Adipocyte (in vitro differentiated cells): ENCODE measurements at regions not wholly inside any gene's neighbourhood (a gene's known extent, or its start where the extent isn't known, plus 50 kb on each side); places are given as distances from the start of the nearest gene placed in this dataset.

Source experiments
- DNase-seq: peaks from one replicate; pipeline ENCODE4 v3.0.0-alpha.2; 2015; ENCODE audit warnings: low read depth
- H3K27me3 ChIP-seq: replicated peaks from 2 replicates; pipeline ENCODE4 v1.7.0; 2013; ENCODE audit warnings: mild to moderate bottlenecking, low read length, moderate library complexity; ENCODE audit not compliant: control insufficient read depth, insufficient read depth
- H3K36me3 ChIP-seq: 2 replicates; pipeline ENCODE4 v1.7.0; 2013; ENCODE audit warnings: low read length, mild to moderate bottlenecking, moderate library complexity; ENCODE audit not compliant: control insufficient read depth, insufficient read depth, severe bottlenecking
- H3K4me1 ChIP-seq: 2 replicates; pipeline ENCODE4 v1.7.0; 2013; ENCODE audit warnings: mild to moderate bottlenecking, low read length, moderate library complexity; ENCODE audit not compliant: control insufficient read depth, insufficient read depth
- H3K4me3 ChIP-seq: 2 replicates; pipeline ENCODE4 v1.7.0; 2013; ENCODE audit warnings: mild to moderate bottlenecking, low read length, moderate library complexity
- H3K9ac ChIP-seq: 2 replicates; pipeline ENCODE4 v1.7.0; 2013; ENCODE audit warnings: mild to moderate bottlenecking, low read length, moderate library complexity
- H3K9me3 ChIP-seq: 2 replicates; pipeline ENCODE4 v1.7.0; 2013; ENCODE audit warnings: mild to moderate bottlenecking, low read length, moderate library complexity; ENCODE audit not compliant: control insufficient read depth

- Histone ChIP-seq H3K4me1 (peaks cover 14% of the 10 kb centered on the region), H3K27me3 (no peaks in the 10 kb centered on the region), H3K9me3 (no peaks in the 10 kb centered on the region), H3K9ac (peak overlapping the region; percentile 1), H3K36me3 (no peaks in the 10 kb centered on the region), H3K4me3 (peak overlapping the region; percentile 31)
- no peak for DNase-seq
These were observed 329.0 kb upstream of the MPDZ start for GRCh38 chr9:13608451-13608850.

GRCh38 chr9:13607481-13608441, 328.3 kb upstream of the MPDZ start:
- Histone ChIP-seq H3K36me3 (no peaks in the 10 kb centered on the region), H3K9ac (peak overlapping the region; percentile 1), H3K27me3 (no peaks in the 10 kb centered on the region), H3K9me3 (no peaks in the 10 kb centered on the region), H3K4me3 (peak overlapping the region; percentile 31), H3K4me1 (peaks cover 14% of the 10 kb centered on the region)
- DNase-seq: peak; percentile 10

- H3K4me3 ChIP-seq: no peak overlapping the region
- H3K36me3 ChIP-seq: no peaks in the 10 kb centered on the region
- peaks cover 14% of the 10 kb centered on the region for H3K4me1 ChIP-seq
- H3K9ac ChIP-seq: no peak overlapping the region
- no peaks in the 10 kb centered on the region for H3K9me3 ChIP-seq
- H3K27me3 ChIP-seq: no peaks in the 10 kb centered on the region
- no peak for DNase-seq
These were observed 327.1 kb upstream of the MPDZ start for GRCh38 chr9:13606586-13606985.

GRCh38 chr9:13603921-13604320, 324.4 kb upstream of the MPDZ start:
- H3K9ac ChIP-seq: no peak overlapping the region
- no peaks in the 10 kb centered on the region for H3K36me3 ChIP-seq
- DNase-seq: no peak
- no peaks in the 10 kb centered on the region for H3K9me3 ChIP-seq
- H3K4me3 ChIP-seq: no peak overlapping the region
- H3K27me3 ChIP-seq: no peaks in the 10 kb centered on the region
- H3K4me1 ChIP-seq: peaks cover 17% of the 10 kb centered on the region

GRCh38 chr9:13598738-13599137, 319.2 kb upstream of the MPDZ start:
- peak; percentile 9 for DNase-seq
- Histone ChIP-seq H3K27me3 (no peaks in the 10 kb centered on the region), H3K4me3 (no peak overlapping the region), H3K36me3 (no peaks in the 10 kb centered on the region), H3K4me1 (peaks cover 9% of the 10 kb centered on the region), H3K9ac (no peak overlapping the region), H3K9me3 (no peaks in the 10 kb centered on the region)

- Histone ChIP-seq H3K9ac (no peak overlapping the region), H3K36me3 (no peaks in the 10 kb centered on the region), H3K9me3 (no peaks in the 10 kb centered on the region), H3K27me3 (no peaks in the 10 kb centered on the region), H3K4me3 (no peak overlapping the region), H3K4me1 (peaks cover 9% of the 10 kb centered on the region)
- no peak for DNase-seq
These were observed 317.9 kb upstream of the MPDZ start for GRCh38 chr9:13597427-13597826.

- Histone ChIP-seq H3K36me3 (no peaks in the 10 kb centered on the region), H3K9ac (no peak overlapping the region), H3K9me3 (no peaks in the 10 kb centered on the region), H3K27me3 (no peaks in the 10 kb centered on the region), H3K4me3 (no peak overlapping the region), H3K4me1 (peaks cover 9% of the 10 kb centered on the region)
- no peak for DNase-seq
These were observed 317.5 kb upstream of the MPDZ start for GRCh38 chr9:13597004-13597403.

- no peak overlapping the region for H3K9ac ChIP-seq
- no peak for DNase-seq
- no peaks in the 10 kb centered on the region for H3K9me3 ChIP-seq
These were observed 317.0 kb upstream of the MPDZ start for GRCh38 chr9:13596383-13596970.

GRCh38 chr9:13590996-13591395, 311.5 kb upstream of the MPDZ start:
- Histone ChIP-seq H3K4me3 (no peak overlapping the region), H3K9ac (no peak overlapping the region), H3K36me3 (no peaks in the 10 kb centered on the region), H3K9me3 (no peaks in the 10 kb centered on the region), H3K4me1 (peaks cover 6% of the 10 kb centered on the region), H3K27me3 (no peaks in the 10 kb centered on the region)
- DNase-seq: no peak

More at GRCh38 chr9:13596383-13596970, 317.0 kb upstream of the MPDZ start:
- H3K4me1 ChIP-seq: peaks cover 9% of the 10 kb centered on the region
- no peaks in the 10 kb centered on the region for H3K27me3 ChIP-seq
- H3K4me3 ChIP-seq: no peak overlapping the region
- no peaks in the 10 kb centered on the region for H3K36me3 ChIP-seq

- Histone ChIP-seq H3K9me3 (no peaks in the 10 kb centered on the region), H3K4me3 (no peak overlapping the region)
These were observed 309.7 kb upstream of the MPDZ start for GRCh38 chr9:13589034-13589737.

More at GRCh38 chr9:13589034-13589737, 309.7 kb upstream of the MPDZ start:
- peaks cover 6% of the 10 kb centered on the region for H3K4me1 ChIP-seq
- no peak for DNase-seq
- H3K27me3 ChIP-seq: no peaks in the 10 kb centered on the region
- no peak overlapping the region for H3K9ac ChIP-seq
- no peaks in the 10 kb centered on the region for H3K36me3 ChIP-seq
